ENCODE measurements at regions not wholly inside any gene's neighbourhood (a gene's known extent, or its start where the extent isn't known, plus 50 kb on each side); places are given as distances from the start of the nearest gene placed in this dataset.

GRCh38 chr2:217070043-217070430 lies 210.2 kb upstream of the TNP1 start:
- no peak for TF ChIP-seq CTCF (IDR thresholded peaks at IDR 0.05; ENCODE audit: borderline replicate concordance, extremely low read depth, low read length, poor library complexity, severe bottlenecking)
- TF ChIP-seq EZH2 (IDR thresholded peaks at IDR 0.05; ENCODE audit: borderline replicate concordance, low read depth, low read length, severe bottlenecking), result no peak
